PC-3 (cell line): ENCODE measurements at regions not wholly inside any gene's neighbourhood (a gene's known extent, or its start where the extent isn't known, plus 50 kb on each side); places are given as distances from the start of the nearest gene placed in this dataset.

ENCODE experiments used
- EZH2 ChIP-seq: fragments of 300-600 bp; sonication (generic); IDR thresholded peaks from one replicate; pipeline ENCODE4 v1.6.1; 2017; ENCODE audit warnings: antibody characterized with exemption, mild to moderate bottlenecking, low read length; ENCODE audit not compliant: unreplicated experiment
- EZH2phosphoT487 ChIP-seq: fragments of 300-600 bp; sonication (generic); IDR thresholded peaks from 2 replicates; pipeline ENCODE4 v1.6.1; 2018; ENCODE audit warnings: mild to moderate bottlenecking, antibody characterized with exemption, low read length, borderline replicate concordance
- TF ChIP-seq, protein P1 (sequence below): fragments of 300-600 bp; sonication (generic); conservative IDR thresholded peaks from 2 replicates; pipeline ENCODE4 v1.5.1; 2017; ENCODE audit warnings: antibody characterized with exemption, low read depth, mild to moderate bottlenecking, low read length

GRCh38 chr6:153251326-153251725, 120.2 kb upstream of the RGS17 start:
- TF ChIP-seq, protein P1, sequence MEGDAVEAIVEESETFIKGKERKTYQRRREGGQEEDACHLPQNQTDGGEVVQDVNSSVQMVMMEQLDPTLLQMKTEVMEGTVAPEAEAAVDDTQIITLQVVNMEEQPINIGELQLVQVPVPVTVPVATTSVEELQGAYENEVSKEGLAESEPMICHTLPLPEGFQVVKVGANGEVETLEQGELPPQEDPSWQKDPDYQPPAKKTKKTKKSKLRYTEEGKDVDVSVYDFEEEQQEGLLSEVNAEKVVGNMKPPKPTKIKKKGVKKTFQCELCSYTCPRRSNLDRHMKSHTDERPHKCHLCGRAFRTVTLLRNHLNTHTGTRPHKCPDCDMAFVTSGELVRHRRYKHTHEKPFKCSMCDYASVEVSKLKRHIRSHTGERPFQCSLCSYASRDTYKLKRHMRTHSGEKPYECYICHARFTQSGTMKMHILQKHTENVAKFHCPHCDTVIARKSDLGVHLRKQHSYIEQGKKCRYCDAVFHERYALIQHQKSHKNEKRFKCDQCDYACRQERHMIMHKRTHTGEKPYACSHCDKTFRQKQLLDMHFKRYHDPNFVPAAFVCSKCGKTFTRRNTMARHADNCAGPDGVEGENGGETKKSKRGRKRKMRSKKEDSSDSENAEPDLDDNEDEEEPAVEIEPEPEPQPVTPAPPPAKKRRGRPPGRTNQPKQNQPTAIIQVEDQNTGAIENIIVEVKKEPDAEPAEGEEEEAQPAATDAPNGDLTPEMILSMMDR = no peak
- TF ChIP-seq EZH2 (no peak), EZH2phosphoT487 (no peak)
